ENCODE measurements at regions not wholly inside any gene's neighbourhood (a gene's known extent, or its start where the extent isn't known, plus 50 kb on each side); places are given as distances from the start of the nearest gene placed in this dataset.
A peak's percentile ranks its signal among the peaks of the same experiment; 100 is the strongest.
"Not testable (repeated sequence)": the region's sequence is repeated elsewhere in the genome, so short reads cannot be mapped to it uniquely, and the experiment has no call there.

DNA sequence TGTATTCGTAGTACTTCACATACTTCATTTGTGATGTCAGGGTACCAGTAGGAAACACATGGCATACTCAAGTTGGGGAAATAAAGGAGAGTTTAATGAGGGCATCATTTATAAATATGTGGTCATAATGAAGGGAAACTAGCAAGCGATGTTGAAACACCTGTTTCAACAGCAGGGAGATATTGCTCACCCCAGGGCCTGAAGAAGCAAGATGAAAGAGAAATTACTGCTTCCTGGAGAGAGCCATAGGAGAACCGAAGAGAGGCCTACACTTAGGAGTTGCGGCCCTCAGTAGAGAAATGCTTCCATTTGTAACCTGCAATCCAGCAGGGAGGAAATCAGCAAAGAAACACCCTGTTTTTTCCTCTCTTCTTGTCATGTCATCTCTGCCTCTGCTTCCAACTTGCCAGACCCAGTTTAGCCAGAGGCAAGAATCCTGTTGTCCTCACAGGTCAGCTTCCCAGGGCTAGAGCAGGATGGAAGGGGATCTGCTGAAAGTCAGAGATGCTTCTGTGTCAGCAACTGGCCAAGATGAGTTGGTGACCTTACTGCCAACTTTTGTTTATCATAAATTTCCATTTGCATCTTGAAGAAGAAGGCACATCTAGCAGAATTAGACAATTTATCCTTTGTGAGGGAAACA is 67.6 kb upstream of the TSPAN2 start:
- H3K4me3 ChIP-seq, result no peak overlapping the region

GRCh38 chr1:115153966-115154557 is 64.8 kb upstream of the TSPAN2 start:
- H3K4me1 ChIP-seq, result peaks cover 0 to 16% (median 4%) of the 10 kb centered on the region in 4 donors
- 93% methylated on average over 5 of the region's 5 CpGs for WGBS, 2 donors
- H3K27ac ChIP-seq, result no peak overlapping the region
- no peak for DNase-seq (ENCODE audit: low spot score in 2 of 2)
- H3K4me3 ChIP-seq, result no peak overlapping the region
- H3K36me3 ChIP-seq, result no peaks in the 10 kb centered on the region
- no peaks in the 10 kb centered on the region for H3K27me3 ChIP-seq
- TF ChIP-seq EP300 (IDR thresholded peaks at IDR 0.05) (no peak), POLR2A (IDR thresholded peaks at IDR 0.05) (no peak)
- TF ChIP-seq, protein P1, sequence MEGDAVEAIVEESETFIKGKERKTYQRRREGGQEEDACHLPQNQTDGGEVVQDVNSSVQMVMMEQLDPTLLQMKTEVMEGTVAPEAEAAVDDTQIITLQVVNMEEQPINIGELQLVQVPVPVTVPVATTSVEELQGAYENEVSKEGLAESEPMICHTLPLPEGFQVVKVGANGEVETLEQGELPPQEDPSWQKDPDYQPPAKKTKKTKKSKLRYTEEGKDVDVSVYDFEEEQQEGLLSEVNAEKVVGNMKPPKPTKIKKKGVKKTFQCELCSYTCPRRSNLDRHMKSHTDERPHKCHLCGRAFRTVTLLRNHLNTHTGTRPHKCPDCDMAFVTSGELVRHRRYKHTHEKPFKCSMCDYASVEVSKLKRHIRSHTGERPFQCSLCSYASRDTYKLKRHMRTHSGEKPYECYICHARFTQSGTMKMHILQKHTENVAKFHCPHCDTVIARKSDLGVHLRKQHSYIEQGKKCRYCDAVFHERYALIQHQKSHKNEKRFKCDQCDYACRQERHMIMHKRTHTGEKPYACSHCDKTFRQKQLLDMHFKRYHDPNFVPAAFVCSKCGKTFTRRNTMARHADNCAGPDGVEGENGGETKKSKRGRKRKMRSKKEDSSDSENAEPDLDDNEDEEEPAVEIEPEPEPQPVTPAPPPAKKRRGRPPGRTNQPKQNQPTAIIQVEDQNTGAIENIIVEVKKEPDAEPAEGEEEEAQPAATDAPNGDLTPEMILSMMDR (IDR thresholded peaks at IDR 0.05), result no peak
- H3K9me3 ChIP-seq, result no peaks in the 10 kb centered on the region

More for the DNA sequence above, 67.6 kb upstream of the TSPAN2 start:
- H3K4me1 ChIP-seq, result peaks cover 0 to 17% (median 4%) of the 10 kb centered on the region in 4 donors
- H3K27me3 ChIP-seq, result no peaks in the 10 kb centered on the region
- DNase-seq (ENCODE audit: low spot score in 2 of 2), result no peak
- TF ChIP-seq POLR2A (IDR thresholded peaks at IDR 0.05) (no peak), EP300 (IDR thresholded peaks at IDR 0.05) (no peak)
- TF ChIP-seq, protein P1 (IDR thresholded peaks at IDR 0.05), result no peak
- H3K27ac ChIP-seq, result peak overlapping the region in 1 of 4 donors; percentile 48
- H3K36me3 ChIP-seq, result no peaks in the 10 kb centered on the region
- no peaks in the 10 kb centered on the region for H3K9me3 ChIP-seq
- WGBS, 2 donors, result 83 to 84% methylated on average over 4 of the region's 4 CpGs

GRCh38 chr1:115147928-115148327 is 58.6 kb upstream of the TSPAN2 start:
- not testable (repeated sequence) for H3K4me3 ChIP-seq; H3K9me3 ChIP-seq; DNase-seq (ENCODE audit: low spot score in 2 of 2); H3K4me1 ChIP-seq; H3K36me3 ChIP-seq; H3K27me3 ChIP-seq; H3K27ac ChIP-seq
- 13 to 29% methylated on average over 15 to 18 of the region's 22 CpGs for WGBS, 2 donors

- no peaks in the 10 kb centered on the region for H3K36me3 ChIP-seq
- no peak overlapping the region for H3K27ac ChIP-seq
- H3K27me3 ChIP-seq, result no peaks in the 10 kb centered on the region
- H3K9me3 ChIP-seq, result no peaks in the 10 kb centered on the region
- no peak overlapping the region for H3K4me3 ChIP-seq
- no peaks in the 10 kb centered on the region for H3K4me1 ChIP-seq
- no peak for DNase-seq (ENCODE audit: low spot score in 2 of 2)
- WGBS, 2 donors, result 64 to 79% methylated on average over 1 of the region's 1 CpG
- no peak for TF ChIP-seq POLR2A (IDR thresholded peaks at IDR 0.05)
- no peak for TF ChIP-seq EP300 (IDR thresholded peaks at IDR 0.05)
- TF ChIP-seq, protein P1 (IDR thresholded peaks at IDR 0.05), result no peak
Observed at GRCh38 chr1:115145226-115145625, 55.9 kb upstream of the TSPAN2 start.

DNA sequence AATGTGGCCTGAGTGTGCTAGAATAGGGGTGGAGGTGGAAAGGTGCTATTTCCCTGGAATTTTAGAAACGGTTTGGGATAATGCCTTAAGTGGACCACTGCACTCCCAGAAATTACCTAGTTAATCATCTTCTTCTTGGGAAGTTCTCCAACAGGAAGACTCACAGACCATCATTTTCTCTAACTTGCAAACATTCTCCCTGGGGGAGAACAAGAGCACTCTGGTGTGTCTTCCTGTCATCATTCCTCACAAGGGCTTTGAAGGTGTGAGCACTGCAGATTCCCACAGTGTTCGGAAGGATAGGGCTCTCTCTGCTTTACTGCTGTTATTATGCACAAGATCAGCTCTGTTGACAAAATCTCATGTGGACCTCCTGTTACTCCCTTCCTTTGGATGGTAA is 54.9 kb upstream of the TSPAN2 start:
- H3K4me3 ChIP-seq, result no peak overlapping the region
- H3K9me3 ChIP-seq, result no peaks in the 10 kb centered on the region
- no peaks in the 10 kb centered on the region for H3K36me3 ChIP-seq
- no peak for DNase-seq (ENCODE audit: low spot score in 2 of 2)
- H3K4me1 ChIP-seq, result peaks cover 0 to 3% (median 0%) of the 10 kb centered on the region in 4 donors
- TF ChIP-seq EP300 (IDR thresholded peaks at IDR 0.05), result no peak
- TF ChIP-seq, protein P1 (IDR thresholded peaks at IDR 0.05), result no peak
- TF ChIP-seq POLR2A (IDR thresholded peaks at IDR 0.05), result no peak
- H3K27me3 ChIP-seq, result no peaks in the 10 kb centered on the region
- 90 to 94% methylated on average over 2 of the region's 2 CpGs for WGBS, 2 donors
- no peak overlapping the region for H3K27ac ChIP-seq
